Upper lobe of right lung (tissue), 1 donor: ENCODE measurements at regions not wholly inside any gene's neighbourhood (a gene's known extent, or its start where the extent isn't known, plus 50 kb on each side); places are given as distances from the start of the nearest gene placed in this dataset.

Source experiments
- ATAC-seq: fragments of 200-7000 bp; cut with Tn5 transposase; one replicate; pipeline ENCODE4 v1.9.1; 2020; ENCODE audit warnings: mild to moderate bottlenecking, moderate library complexity
- DNase-seq: peaks from one replicate; pipeline ENCODE4 v3.0.0-alpha.2; 2020
- H3K27ac ChIP-seq: fragments of 200-600 bp; one replicate; pipeline ENCODE4 v1.8.0; 2022
- H3K27me3 ChIP-seq: fragments of 200-600 bp; one replicate; pipeline ENCODE4 v1.8.0; 2022; ENCODE audit warnings: mild to moderate bottlenecking
- H3K36me3 ChIP-seq: fragments of 200-600 bp; one replicate; pipeline ENCODE4 v1.8.0; 2022
- H3K4me1 ChIP-seq: fragments of 200-600 bp; one replicate; pipeline ENCODE4 v1.8.0; 2022
- H3K4me3 ChIP-seq: fragments of 200-600 bp; one replicate; pipeline ENCODE4 v1.8.0; 2022; ENCODE audit warnings: mild to moderate bottlenecking
- H3K9me3 ChIP-seq: fragments of 200-600 bp; one replicate; pipeline ENCODE4 v1.8.0; 2022
- CTCF ChIP-seq: fragments of 200-600 bp; IDR thresholded peaks from one replicate; pipeline ENCODE4 v1.8.0; 2022; ENCODE audit warnings: antibody characterized with exemption
- intact Hi-C: fragments of 100-400 bp; cut with DNase I; formaldehyde crosslinking; loops from one replicate; pipeline ENCODE4 v1.11.0; 2022
- donor health status: DM: no; HTN: yes; CAD: no; lungs with severe emphysema.

GRCh38 chr9:88821033-88821745 lies 170.1 kb upstream of the S1PR3 start:
- Histone ChIP-seq H3K27me3 (no peaks in the 10 kb centered on the region), H3K9me3 (no peaks in the 10 kb centered on the region), H3K4me3 (no peak overlapping the region), H3K4me1 (no peaks in the 10 kb centered on the region), H3K27ac (no peak overlapping the region), H3K36me3 (no peaks in the 10 kb centered on the region)
- no peak for TF ChIP-seq CTCF
- ATAC-seq: no peak
- no peak for DNase-seq
- intact Hi-C loops: no loop called here

DNA sequence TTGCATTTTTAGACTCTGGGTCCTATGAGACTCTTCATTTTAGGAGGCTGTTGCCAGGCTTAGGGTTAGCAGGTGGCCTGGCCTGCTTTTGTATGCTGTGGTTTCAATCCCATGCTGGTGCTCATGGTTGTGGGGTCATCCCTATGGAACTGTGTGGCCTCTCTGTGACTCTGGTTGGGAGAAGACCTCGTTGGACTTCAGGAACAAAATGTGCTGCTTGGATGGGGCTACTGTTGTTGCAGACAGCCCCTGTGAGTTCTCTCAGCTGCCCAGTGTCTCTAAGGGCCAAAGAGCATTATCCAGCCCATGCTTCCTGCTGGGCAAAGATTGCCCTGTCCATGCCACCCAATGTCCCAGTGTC lies 169.5 kb upstream of the S1PR3 start:
- no peak for TF ChIP-seq CTCF
- Histone ChIP-seq H3K9me3 (no peaks in the 10 kb centered on the region), H3K27me3 (no peaks in the 10 kb centered on the region), H3K27ac (no peak overlapping the region), H3K4me1 (no peaks in the 10 kb centered on the region), H3K4me3 (no peak overlapping the region), H3K36me3 (no peaks in the 10 kb centered on the region)
- intact Hi-C loops: no loop called here
- no peak for ATAC-seq
- no peak for DNase-seq

DNA sequence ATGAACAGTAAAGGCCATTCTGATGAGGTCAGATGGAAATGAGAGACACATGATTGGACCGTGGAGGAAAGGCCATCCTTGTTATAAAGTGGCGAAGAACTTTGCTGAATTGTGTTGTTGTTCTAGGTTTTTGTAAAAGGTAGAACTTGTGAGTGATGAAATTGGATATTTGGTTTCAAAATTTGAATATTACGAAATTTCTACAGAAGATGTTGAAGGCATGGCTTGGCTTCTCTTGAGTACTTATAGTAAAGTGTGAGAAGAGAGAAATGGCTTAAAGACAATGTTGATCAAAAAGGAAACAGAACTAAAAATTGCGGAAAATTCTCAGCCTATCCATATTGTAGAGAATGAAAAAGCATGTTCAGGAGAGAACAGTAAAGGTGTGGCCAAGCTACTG lies 166.6 kb upstream of the S1PR3 start:
- Histone ChIP-seq H3K9me3 (no peaks in the 10 kb centered on the region), H3K4me3 (no peak overlapping the region), H3K27me3 (peaks cover 9% of the 10 kb centered on the region), H3K4me1 (no peaks in the 10 kb centered on the region), H3K36me3 (no peaks in the 10 kb centered on the region), H3K27ac (no peak overlapping the region)
- no peak for TF ChIP-seq CTCF
- ATAC-seq (no peak), DNase-seq (no peak)
- intact Hi-C loops: no loop called here

DNA sequence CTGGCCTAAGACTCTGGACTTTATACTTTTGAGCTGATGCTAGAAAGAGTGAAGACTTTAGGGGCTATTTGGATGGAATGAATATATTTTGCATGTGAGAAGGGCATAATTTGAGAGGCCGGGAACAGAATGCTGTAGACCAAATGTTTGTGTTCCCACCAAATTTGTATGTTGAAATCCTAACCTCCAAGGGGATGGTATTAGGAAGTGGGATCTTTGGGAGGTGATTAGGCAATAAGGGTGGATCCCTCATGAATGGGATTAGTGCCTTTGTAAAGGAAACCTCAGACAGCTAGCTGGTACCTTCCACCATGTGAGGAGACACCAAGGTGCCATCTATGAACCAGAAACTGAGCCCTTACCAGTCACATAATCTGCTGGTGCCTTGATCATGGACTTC lies 165.1 kb upstream of the S1PR3 start:
- H3K4me3 ChIP-seq: no peak overlapping the region
- DNase-seq (no peak), ATAC-seq (no peak)
- no peaks in the 10 kb centered on the region for H3K9me3 ChIP-seq
- H3K4me1 ChIP-seq: no peaks in the 10 kb centered on the region
- H3K27me3 ChIP-seq: peaks cover 9% of the 10 kb centered on the region
- H3K36me3 ChIP-seq: no peaks in the 10 kb centered on the region
- intact Hi-C loops: no loop called here
- H3K27ac ChIP-seq: no peak overlapping the region
- no peak for TF ChIP-seq CTCF

- no peaks in the 10 kb centered on the region for H3K4me1 ChIP-seq
- no peak overlapping the region for H3K4me3 ChIP-seq
- no peak overlapping the region for H3K27ac ChIP-seq
- peaks cover 9% of the 10 kb centered on the region for H3K27me3 ChIP-seq
- no peak for TF ChIP-seq CTCF
- no peaks in the 10 kb centered on the region for H3K36me3 ChIP-seq
- no peak for DNase-seq
- H3K9me3 ChIP-seq: no peaks in the 10 kb centered on the region
- ATAC-seq: no peak
- intact Hi-C loops: no loop called here
Measured at GRCh38 chr9:88826771-88827181, 164.5 kb upstream of the S1PR3 start.

DNA sequence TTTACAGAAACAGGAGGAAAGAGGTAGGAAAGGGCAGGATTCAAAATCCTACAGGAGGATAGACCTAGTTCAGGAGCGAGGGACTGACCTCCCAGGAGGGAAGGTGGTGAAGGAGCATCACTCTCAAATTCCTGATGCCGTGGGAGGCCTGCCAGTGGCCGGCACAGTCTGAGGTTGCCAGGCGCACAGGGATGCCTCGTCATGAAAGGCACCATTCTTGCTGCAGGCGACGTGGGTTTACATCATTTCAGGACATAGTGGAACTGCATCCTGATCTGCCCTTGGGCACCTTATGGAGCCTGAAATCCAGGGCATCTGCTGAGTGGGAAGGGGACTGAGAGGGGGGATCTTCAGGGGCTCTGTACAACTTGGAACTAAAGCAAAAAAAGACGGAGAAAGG lies 163.2 kb upstream of the S1PR3 start:
- Histone ChIP-seq H3K36me3 (no peaks in the 10 kb centered on the region), H3K9me3 (no peaks in the 10 kb centered on the region), H3K4me3 (no peak overlapping the region), H3K27ac (no peak overlapping the region), H3K4me1 (no peaks in the 10 kb centered on the region), H3K27me3 (peaks cover 9% of the 10 kb centered on the region)
- intact Hi-C loops: no loop called here
- ATAC-seq: no peak
- no peak for DNase-seq
- TF ChIP-seq CTCF: no peak
